Transverse colon (tissue), 4 donors: ENCODE measurements at regions not wholly inside any gene's neighbourhood (a gene's known extent, or its start where the extent isn't known, plus 50 kb on each side); places are given as distances from the start of the nearest gene placed in this dataset.

Experiments
- DNase-seq: peaks from one replicate; pipeline ENCODE4 v3.0.0-alpha.2; 2019
- H3K27ac ChIP-seq, 4 donors: fragments of 200-600 bp; sonication (generic); 2 replicates each; pipeline ENCODE4 v1.5.1; 2016 to 2018; ENCODE audit warnings: inconsistent platforms in 4 of 4
- H3K27me3 ChIP-seq: fragments of 200-600 bp; sonication (generic); 2 replicates; pipeline ENCODE4 v1.5.1; 2017; ENCODE audit warnings: inconsistent platforms
- H3K36me3 ChIP-seq, 4 donors: fragments of 200-600 bp; sonication (generic); 2 replicates each; pipeline ENCODE4 v1.5.1; 2017 to 2019; ENCODE audit warnings: inconsistent platforms in 4 of 4
- H3K4me1 ChIP-seq, 4 donors: fragments of 200-600 bp; sonication (generic); 2 replicates each; pipeline ENCODE4 v1.5.1; 2017 to 2020; ENCODE audit warnings: inconsistent platforms in 4 of 4
- H3K4me3 ChIP-seq, 4 donors: fragments of 200-600 bp; sonication (generic); 1 replicate in 1 of 4; 2 replicates in 3 of 4; pipeline versions ENCODE4 v1.5.1 to v1.6.1; 2017 to 2019; ENCODE audit warnings: inconsistent platforms in 4 of 4
- H3K9me3 ChIP-seq, 2 donors: fragments of 200-600 bp; sonication (generic); 2 replicates each; pipeline ENCODE4 v1.5.1; 2017 to 2019; ENCODE audit warnings: inconsistent platforms in 2 of 2
- EP300 ChIP-seq: sonication (generic); formaldehyde crosslinking; IDR thresholded peaks from one replicate; pipeline ENCODE4 v1.6.1; 2017; ENCODE audit warnings: antibody characterized with exemption, low read depth
- POLR2A ChIP-seq: fragments of 450-650 bp; IDR thresholded peaks from one replicate; pipeline ENCODE4 v1.6.1; 2016; ENCODE audit warnings: antibody characterized with exemption, mild to moderate bottlenecking, moderate library complexity
- POLR2AphosphoS5 ChIP-seq, 3 donors: sonication (generic); formaldehyde crosslinking; IDR thresholded peaks; one replicate each; pipeline ENCODE4 v1.6.1; 2016; ENCODE audit warnings: antibody characterized with exemption in 3 of 3
- WGBS, 2 donors: methylation state at CpG; one replicate each; pipeline ENCODE4 v1.1.5; 2018; ENCODE audit warnings: low coverage in 1 of 2; 5-methylcytosine and 5-hydroxymethylcytosine counted together
- in situ Hi-C, 4 donors: fragments of 200-750 bp; cut with MboI; loops; one replicate each; pipeline versions ENCODE4 v1.15.0 to v1.15.1; 2017; ENCODE audit warnings: low sequenced_read_pairs in 3 of 4, low pct_ligation_motif_present in 1 of 4, low pct_unique_long_range_greater_than_20kb in 1 of 4
- intact Hi-C: fragments of 100-400 bp; cut with DNase I; formaldehyde crosslinking; loops from one replicate; pipeline ENCODE4 v1.15.1; 2023; ENCODE audit warnings: low total_unique reads
- TF ChIP-seq, protein P1 (sequence below), 5 experiments: fragments of 200-600 bp in 3 of 5; fragments of 450-650 bp in 2 of 5; sonication (generic) in 3 of 5; IDR thresholded peaks; 1 replicate in 2 of 5; 2 replicates in 3 of 5; pipeline ENCODE4 v1.5.1; 2016 to 2017; ENCODE audit warnings: antibody characterized with exemption in 5 of 5, inconsistent platforms in 3 of 5, mild to moderate bottlenecking in 2 of 5, moderate library complexity in 1 of 5

DNA sequence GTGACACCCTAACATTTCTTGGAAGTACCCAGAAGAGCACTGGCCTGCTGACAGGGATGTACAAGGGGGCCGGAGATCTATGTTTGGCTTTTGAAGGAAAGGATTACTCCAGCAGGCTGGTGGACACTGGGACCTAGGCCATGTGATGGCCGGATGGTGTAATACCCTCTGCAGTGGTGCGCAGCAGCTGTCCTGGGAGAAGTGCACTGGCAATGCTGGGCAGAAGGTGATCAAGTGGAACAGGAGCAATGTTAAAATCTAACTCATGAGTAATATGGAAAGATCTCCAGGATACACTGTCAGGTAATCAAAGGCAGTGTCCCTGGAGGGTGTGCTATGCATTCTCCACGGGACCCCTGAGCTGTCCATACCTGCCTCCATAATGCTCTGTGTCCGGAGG, 71.2 kb upstream of the POMGNT2 start:
- Histone ChIP-seq H3K4me3 (no peak overlapping the region), H3K4me1 (peaks cover 3 to 31% (median 18%) of the 10 kb centered on the region in 4 donors), H3K27me3 (no peaks in the 10 kb centered on the region), H3K36me3 (no peaks in the 10 kb centered on the region), H3K27ac (no peak overlapping the region), H3K9me3 (peaks cover 4 to 5% of the 10 kb centered on the region in 2 donors)
- in situ Hi-C loops: no loop called here
- WGBS, 2 donors: 85 to 93% methylated on average over 3 to 5 of the region's 5 CpGs
- intact Hi-C loops: no loop called here
- TF ChIP-seq EP300 (no peak), POLR2AphosphoS5 (IDR thresholded peaks at IDR 0.05) (no peak), POLR2A (no peak)
- TF ChIP-seq, protein P1, sequence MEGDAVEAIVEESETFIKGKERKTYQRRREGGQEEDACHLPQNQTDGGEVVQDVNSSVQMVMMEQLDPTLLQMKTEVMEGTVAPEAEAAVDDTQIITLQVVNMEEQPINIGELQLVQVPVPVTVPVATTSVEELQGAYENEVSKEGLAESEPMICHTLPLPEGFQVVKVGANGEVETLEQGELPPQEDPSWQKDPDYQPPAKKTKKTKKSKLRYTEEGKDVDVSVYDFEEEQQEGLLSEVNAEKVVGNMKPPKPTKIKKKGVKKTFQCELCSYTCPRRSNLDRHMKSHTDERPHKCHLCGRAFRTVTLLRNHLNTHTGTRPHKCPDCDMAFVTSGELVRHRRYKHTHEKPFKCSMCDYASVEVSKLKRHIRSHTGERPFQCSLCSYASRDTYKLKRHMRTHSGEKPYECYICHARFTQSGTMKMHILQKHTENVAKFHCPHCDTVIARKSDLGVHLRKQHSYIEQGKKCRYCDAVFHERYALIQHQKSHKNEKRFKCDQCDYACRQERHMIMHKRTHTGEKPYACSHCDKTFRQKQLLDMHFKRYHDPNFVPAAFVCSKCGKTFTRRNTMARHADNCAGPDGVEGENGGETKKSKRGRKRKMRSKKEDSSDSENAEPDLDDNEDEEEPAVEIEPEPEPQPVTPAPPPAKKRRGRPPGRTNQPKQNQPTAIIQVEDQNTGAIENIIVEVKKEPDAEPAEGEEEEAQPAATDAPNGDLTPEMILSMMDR (IDR thresholded peaks at IDR 0.05): no peak
- no peak for DNase-seq

DNA sequence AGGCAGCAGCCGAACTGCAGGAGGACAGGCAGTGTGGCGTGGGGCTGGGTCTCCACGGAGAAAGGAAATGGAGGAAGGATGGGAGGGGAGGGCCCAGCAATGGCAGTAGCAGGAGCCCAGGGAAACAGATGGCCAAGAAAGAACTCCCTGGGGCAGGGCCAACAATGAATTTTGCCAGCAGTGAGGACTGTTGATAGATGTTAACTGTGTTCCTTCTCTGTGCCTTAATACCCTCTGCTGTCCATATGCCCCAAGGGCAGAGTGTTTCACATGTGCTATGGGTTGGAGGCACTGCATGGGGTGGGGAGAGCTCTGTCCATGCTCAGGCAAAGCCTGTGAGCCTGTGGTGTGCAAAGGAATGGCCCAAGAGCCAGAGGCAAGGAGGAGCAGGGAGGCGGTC, 70.8 kb upstream of the POMGNT2 start:
- in situ Hi-C loops: no loop called here

DNA sequence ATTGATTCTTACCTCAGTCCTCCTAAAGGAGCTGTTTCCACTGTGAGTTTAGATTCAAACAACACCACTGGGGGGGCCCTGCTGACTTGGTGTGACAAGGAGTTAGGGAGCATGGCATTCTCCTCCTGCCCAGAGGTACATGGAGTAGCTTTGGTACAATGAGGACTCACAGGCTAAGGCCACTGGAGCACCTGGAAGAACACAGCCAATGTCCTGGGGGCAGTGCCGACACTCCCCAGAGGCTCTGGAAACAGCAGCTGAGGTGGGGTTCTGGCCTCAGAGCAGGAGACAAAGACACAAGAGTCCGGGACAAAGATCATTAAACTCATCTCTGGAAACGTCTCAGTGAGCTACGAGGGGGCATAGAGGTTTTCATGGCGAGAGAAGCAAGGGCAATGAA, 69.7 kb upstream of the POMGNT2 start:
- in situ Hi-C loops (no loop called here), intact Hi-C loops (no loop called here)
- TF ChIP-seq EP300 (no peak), POLR2AphosphoS5 (IDR thresholded peaks at IDR 0.05) (no peak), POLR2A (no peak)
- TF ChIP-seq, protein P1 (IDR thresholded peaks at IDR 0.05): no peak
- H3K36me3 ChIP-seq: no peaks in the 10 kb centered on the region
- H3K9me3 ChIP-seq: peaks cover 4 to 5% of the 10 kb centered on the region in 2 donors
- H3K4me3 ChIP-seq: no peak overlapping the region
- peaks cover 3 to 21% (median 15%) of the 10 kb centered on the region in 4 donors for H3K4me1 ChIP-seq
- H3K27me3 ChIP-seq: no peaks in the 10 kb centered on the region
- DNase-seq: no peak
- 81 to 88% methylated on average over 5 of the region's 5 CpGs for WGBS, 2 donors
- no peak overlapping the region for H3K27ac ChIP-seq

More for the DNA sequence above, 70.8 kb upstream of the POMGNT2 start:
- Histone ChIP-seq H3K36me3 (no peaks in the 10 kb centered on the region), H3K27ac (no peak overlapping the region), H3K4me1 (peaks cover 3 to 31% (median 18%) of the 10 kb centered on the region in 4 donors), H3K4me3 (no peak overlapping the region), H3K9me3 (peaks cover 4 to 5% of the 10 kb centered on the region in 2 donors), H3K27me3 (no peaks in the 10 kb centered on the region)
- WGBS, 2 donors: 51 to 76% methylated on average over 3 to 4 of the region's 4 CpGs
- no peak for TF ChIP-seq POLR2A
- TF ChIP-seq, protein P1 (IDR thresholded peaks at IDR 0.05): no peak
- no peak for TF ChIP-seq POLR2AphosphoS5 (IDR thresholded peaks at IDR 0.05)
- TF ChIP-seq EP300: no peak
- no peak for DNase-seq
- intact Hi-C loops: no loop called here

DNA sequence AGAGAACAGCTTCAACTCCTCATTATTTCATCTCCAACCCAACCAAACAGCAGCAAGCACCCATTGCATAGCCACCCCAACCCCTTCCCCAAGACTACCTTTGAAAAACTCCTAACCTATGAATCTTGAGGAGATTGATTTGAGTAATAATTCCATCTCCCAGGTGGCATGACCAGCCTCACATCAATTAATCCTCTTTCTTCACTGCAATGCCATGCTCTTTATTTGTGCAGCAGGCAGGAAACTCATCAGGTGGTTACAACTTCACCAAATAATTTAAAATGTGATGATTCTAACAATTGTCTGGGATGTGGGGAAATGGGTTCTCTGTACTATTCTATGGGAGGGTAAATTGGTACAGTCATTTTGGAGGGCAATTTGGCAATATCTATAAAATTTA, 68.1 kb upstream of the POMGNT2 start:
- no peak overlapping the region for H3K4me3 ChIP-seq
- H3K27ac ChIP-seq: no peak overlapping the region
- peaks cover 4 to 5% of the 10 kb centered on the region in 2 donors for H3K9me3 ChIP-seq
- in situ Hi-C loops (loop anchor here in 2 of 4 donors (25.0 kb wide), 1 partner anchor 338 kb away; no protein-coding TSS in a partner anchor), intact Hi-C loops (no loop called here)
- TF ChIP-seq, protein P1 (IDR thresholded peaks at IDR 0.05): no peak
- TF ChIP-seq EP300 (no peak), POLR2AphosphoS5 (IDR thresholded peaks at IDR 0.05) (no peak), POLR2A (no peak)
- no peaks in the 10 kb centered on the region for H3K36me3 ChIP-seq
- no peak for DNase-seq
- H3K27me3 ChIP-seq: no peaks in the 10 kb centered on the region
- peaks cover 0 to 7% (median 5%) of the 10 kb centered on the region in 4 donors for H3K4me1 ChIP-seq
